ENCODE measurements at regions not wholly inside any gene's neighbourhood (a gene's known extent, or its start where the extent isn't known, plus 50 kb on each side); places are given as distances from the start of the nearest gene placed in this dataset.
"Not testable (repeated sequence)": the region's sequence is repeated elsewhere in the genome, so short reads cannot be mapped to it uniquely, and the experiment has no call there.

DNA sequence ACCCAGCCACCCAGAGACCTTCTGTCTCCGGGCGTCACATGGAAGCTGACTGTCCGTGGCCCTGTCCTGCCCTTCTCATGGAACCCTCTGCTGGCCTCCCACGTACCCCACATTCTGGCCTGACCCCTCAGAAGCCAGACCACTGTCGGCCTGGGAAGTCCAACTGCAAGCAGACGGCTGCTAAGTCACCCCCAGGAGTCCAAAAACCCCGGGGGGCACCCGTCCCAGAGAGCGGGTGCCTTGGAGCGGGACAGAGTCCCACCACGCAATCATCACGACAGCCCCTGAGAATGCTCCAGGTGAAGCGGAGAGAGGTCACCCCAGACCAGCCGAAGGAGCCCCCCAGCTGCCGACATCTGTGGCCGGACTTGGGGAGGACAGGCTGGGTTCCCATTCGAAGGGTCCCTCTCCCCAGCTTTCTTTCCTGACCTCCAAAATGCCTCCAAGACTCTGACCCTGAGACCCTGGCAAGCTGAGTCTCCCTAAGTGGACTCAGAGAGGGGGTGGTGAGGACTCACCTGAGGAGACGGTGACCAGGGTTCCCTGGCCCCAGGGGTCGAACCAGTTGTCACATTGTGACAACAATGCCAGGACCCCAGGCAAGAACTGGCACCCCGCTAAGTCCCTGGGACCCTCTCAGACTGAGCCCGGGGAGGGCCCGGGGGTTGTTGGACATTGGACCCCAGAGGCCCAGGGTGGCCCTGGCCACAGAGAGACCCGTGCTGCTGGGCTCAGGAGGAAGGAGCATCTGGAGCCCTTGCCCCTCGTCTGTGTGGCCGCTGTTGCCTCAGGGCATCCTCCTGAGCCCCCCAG, 337.1 kb downstream of the TMEM121 start:
- no peak for DNase-seq

- no peak for DNase-seq
Measured at GRCh38 chr14:105864116-105864515, 337.7 kb downstream of the TMEM121 start.

- no peak for DNase-seq
Measured at GRCh38 chr14:105864651-105865265, 338.4 kb downstream of the TMEM121 start.

- DNase-seq = no peak
Measured at GRCh38 chr14:105865266-105865903, 339.0 kb downstream of the TMEM121 start.

DNA sequence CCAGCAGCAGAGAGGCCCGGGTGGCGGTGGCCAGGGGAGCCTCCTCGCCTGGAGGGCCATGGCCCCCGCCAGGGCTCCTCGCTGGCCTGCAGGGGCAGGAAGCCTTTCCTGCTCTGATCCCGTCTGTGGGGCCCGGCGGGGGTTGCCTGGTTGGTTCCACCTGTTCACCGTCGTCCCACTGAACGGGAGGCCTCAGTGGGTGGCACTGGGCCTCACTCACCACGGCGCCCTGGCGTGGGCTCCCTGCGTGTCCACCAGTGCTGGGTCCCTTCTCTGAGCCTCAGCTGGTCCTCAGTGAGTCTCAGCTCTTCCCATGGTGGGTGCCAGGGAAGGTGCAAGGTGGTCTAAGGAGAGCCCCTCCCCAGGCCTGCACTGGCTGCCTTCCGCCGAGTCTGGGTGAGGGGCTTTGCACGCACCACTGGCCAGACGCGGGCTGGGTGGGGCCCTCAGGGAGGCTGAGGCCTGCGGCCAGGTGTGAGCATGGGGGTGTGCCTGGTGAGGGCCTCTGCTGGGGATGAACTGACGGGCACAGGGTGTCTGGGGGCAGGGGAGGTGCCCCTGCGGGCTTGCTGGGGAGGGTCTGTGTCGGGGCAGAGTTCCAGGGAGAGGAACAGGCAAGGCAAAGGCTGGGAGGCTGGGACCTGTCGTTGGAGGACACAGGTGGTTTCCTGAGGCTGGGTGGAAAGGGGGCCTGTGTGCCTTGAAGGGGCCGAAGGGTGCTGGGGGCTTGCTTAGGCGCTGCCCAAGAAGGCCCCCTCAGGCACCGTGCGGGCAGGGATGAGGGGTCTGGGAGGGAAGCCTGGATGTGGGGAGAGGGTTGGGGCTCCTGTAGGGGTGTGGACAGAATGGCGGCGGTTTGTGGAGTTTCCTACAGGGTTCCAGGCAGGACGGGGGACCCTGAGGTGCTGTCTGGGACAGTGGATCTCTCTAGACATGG, 339.8 kb downstream of the TMEM121 start:
- DNase-seq = no peak

DNA sequence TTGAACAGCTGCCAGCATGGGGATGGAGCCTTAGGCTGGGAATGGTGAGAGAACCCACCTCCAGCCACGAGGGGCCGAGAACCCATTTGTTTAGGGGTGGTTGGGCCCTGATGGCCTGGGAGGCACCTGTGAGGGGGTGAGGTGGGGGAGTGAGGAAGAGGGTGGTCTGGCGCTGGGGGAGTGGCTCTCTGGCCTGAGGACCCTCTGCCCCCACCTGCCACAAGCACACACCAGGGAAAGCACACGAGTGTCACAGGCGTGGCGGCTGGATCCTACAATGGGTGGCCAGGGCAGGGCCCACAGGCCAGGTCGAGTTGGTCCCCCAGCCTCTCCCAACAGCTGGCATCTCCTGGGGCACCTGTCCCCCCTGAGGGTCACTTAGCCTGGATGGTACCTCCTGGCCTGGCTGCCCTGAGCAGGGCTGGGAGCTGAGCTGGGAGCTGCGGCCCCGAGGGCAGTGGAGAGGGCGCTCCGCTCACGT, 340.5 kb downstream of the TMEM121 start:
- no peak for DNase-seq

- DNase-seq = no peak
Measured at GRCh38 chr14:105867961-105868599, 341.7 kb downstream of the TMEM121 start.

GRCh38 chr14:105871590-105871989, 345.2 kb downstream of the TMEM121 start:
- DNase-seq = no peak

DNA sequence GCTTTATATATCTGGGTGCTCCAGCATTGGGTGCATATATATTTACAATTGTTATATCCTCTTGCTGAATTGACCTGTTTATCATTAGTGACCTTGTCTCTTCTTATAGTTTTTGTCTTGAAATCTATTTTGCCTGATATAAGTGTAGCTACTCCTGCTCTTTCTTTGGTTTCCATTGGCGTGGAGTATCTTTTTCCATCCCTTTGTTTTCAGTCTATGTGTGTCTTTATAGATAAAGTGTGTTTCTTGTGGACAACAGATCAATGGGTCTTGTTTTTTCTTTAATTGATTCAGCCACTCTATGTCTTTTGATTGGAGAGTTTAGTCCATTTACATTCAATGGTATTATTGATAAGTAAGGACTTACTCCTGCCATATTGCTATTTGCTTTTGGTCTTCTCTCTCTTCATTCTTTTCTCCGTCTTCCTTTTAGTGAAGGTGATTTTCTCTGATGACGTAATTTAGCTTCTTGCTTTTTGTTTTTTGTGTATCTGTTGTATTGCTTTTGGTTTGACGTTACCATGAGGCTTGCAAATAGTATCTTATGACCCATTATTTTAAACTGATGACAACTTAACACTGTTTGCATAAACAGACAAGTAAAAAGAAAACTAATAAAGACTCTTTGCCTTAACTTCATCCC, 347.6 kb downstream of the TMEM121 start:
- DNase-seq = no peak

GRCh38 chr14:105876158-105876557, 349.8 kb downstream of the TMEM121 start:
- DNase-seq = no peak

DNA sequence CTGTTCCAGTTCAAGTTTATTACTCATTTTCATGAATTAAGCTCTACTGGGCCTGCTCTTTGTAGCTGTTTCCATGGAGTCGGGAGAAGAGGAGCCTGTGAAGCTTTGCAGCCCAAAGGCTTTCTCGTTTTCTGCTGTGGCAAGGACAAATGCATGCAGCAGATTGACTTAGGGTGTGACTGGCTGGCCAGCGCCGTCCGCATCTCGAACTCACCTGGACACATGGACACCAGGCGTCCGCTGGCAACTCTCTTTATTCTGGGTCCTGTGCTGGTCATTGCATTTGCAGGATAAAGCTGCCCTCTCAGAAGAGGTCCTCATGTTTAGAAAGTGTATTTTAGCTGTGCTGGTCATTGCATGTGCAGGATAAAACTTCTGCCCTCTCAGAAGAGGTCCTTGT, 350.4 kb downstream of the TMEM121 start:
- no peak for DNase-seq

DNA sequence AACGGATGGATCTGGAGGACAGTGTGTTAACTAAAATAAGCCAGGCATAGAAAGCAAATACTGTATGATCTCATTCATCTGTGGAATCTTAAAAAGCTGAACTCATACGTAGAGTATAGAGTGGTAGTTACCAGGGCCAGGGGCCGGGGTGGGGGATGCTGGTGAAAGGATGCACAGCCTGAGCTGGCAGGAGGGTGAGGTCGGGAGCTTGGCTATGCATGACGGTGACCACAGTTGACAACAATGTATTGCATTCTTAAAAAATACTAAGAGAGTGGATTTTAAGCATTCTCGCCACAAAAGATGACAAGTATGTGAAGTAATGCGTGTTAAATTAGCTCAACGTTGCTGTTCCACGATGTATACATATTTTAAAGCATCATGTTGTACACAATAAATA, 351.3 kb downstream of the TMEM121 start:
- DNase-seq = no peak

- no peak for DNase-seq
Measured at GRCh38 chr14:105878125-105878524, 351.7 kb downstream of the TMEM121 start.

- DNase-seq = no peak
Measured at GRCh38 chr14:105878554-105878953, 352.2 kb downstream of the TMEM121 start.

GRCh38 chr14:105879503-105879866, 353.1 kb downstream of the TMEM121 start:
- no peak for DNase-seq

DNA sequence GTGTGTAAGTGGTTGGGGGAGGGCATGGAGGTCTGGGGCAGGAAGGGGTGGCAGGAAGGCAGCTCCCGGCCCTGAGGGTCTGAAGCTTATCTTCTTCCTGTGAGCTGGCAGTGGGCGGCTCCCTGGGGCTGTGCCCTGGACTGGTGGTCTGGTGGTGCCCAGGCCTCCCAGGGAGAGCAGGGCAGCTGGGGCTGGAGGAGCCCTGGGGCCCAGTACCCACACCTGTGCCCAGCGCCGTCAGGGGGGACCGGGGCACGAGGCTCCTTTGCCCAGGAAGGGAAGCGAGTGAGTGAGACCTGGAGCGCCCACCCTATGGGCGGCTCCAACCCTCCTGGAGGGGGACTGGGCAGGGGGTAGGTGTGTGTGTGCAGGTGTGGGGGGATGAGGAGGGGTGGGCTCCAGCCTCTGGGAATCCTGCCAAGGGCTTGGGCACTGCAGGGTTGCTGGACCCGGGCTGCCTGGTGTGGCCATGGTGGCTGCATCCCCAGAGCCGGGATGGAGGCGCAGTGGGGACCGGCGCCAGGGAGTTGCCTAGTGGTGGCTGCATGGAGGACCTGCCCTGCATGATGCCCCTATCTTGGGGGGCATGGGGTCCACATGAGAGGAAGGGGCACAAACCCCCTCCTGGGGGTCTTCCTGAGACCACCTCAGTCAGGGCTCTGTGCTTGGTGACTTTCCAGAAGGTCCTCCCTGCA, 353.6 kb downstream of the TMEM121 start:
- DNase-seq = no peak

GRCh38 chr14:105880616-105881015, 354.2 kb downstream of the TMEM121 start:
- DNase-seq = no peak

DNA sequence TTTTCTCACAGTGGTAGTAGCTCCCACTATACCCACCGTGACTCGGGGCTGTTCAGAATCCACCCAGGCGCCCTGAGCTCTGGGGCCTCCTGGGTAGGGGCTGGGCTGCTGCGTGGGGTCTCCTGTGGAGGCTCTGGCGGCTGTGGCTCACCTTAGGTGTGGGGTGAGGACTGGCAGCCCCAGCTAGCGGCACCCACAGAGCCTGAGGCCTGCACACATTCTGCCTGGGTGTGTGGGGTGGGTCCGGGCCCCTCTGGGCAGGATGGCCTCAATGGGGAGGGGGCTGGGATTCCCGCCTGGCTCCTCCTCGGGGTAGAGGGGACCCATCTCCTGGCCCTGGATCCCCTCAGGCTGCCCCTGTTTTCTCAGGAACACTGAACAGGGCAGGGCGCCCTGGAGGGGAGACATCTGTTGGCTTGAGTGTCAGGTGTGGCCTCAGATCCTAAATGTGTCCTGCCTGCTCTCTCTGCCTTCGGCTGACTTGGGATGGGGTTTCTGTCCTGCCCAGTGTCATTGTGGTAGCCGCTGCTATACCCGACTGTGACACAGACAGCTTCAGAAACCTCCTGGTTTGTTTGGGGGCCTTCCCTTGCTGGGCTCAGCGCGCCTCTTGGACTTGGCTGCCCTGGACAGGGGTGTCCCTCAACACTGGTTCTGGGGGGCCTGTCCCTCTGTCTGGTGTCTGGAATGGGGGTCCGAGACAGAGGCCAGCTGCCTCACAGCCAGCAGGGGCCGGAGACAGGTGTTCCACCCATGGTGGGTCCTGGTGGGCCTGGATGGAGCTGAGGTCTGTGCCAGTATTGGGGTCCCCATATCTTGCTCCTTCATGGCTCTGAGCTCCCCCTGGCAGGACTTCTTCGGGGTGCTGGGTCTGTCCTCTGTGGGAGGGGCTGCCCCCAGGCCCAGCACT, 354.9 kb downstream of the TMEM121 start:
- DNase-seq = no peak

DNA sequence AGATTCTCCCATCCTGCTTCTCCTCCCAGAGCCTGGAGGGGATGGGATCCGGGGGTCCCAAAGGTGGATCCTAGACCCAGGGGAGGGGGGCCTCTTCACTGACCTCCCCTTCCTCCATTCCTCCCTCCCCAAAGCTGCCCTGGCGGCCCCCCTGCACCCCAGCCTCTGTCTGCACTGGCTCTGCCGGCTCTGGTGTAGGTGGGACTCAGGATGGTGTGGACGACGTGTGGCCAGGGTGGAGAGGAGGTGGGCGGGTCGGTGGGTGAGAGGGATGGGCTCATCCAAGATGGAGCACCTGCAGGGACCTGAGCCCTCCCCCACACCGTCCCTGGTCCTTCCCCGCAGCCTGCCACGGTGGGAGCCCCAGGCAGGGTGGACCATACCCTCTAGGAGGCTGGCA, 355.6 kb downstream of the TMEM121 start:
- DNase-seq = not testable (repeated sequence)

- no peak for DNase-seq
Measured at GRCh38 chr14:105882626-105883025, 356.2 kb downstream of the TMEM121 start.
